SJCRH30 (cell line): ENCODE measurements at regions not wholly inside any gene's neighbourhood (a gene's known extent, or its start where the extent isn't known, plus 50 kb on each side); places are given as distances from the start of the nearest gene placed in this dataset.

Experiments
- DNase-seq, 2 experiments: peaks; one replicate each; pipeline ENCODE4 v3.0.0-alpha.2; 2015 to 2020
- H3K27ac ChIP-seq: fragments of 250-450 bp; sonication (Bioruptor Pico); 2 replicates; pipeline ENCODE4 v1.5.1; 2020; ENCODE audit warnings: mild to moderate bottlenecking, moderate library complexity
- H3K27me3 ChIP-seq: fragments of 250-450 bp; sonication (Bioruptor Pico); 2 replicates; pipeline ENCODE4 v1.5.1; 2020; ENCODE audit warnings: mild to moderate bottlenecking, moderate library complexity
- H3K36me3 ChIP-seq: fragments of 250-450 bp; sonication (Bioruptor Pico); 2 replicates; pipeline ENCODE4 v1.5.1; 2020; ENCODE audit warnings: mild to moderate bottlenecking, moderate library complexity
- H3K4me1 ChIP-seq: fragments of 250-450 bp; sonication (Bioruptor Pico); 2 replicates; pipeline ENCODE4 v1.5.1; 2020; ENCODE audit warnings: mild to moderate bottlenecking, moderate library complexity
- H3K4me3 ChIP-seq: fragments of 250-450 bp; sonication (Bioruptor Pico); 2 replicates; pipeline ENCODE4 v1.5.1; 2020; ENCODE audit warnings: mild to moderate bottlenecking, moderate library complexity
- H3K9me3 ChIP-seq: fragments of 250-450 bp; sonication (Bioruptor Pico); replicated peaks from 2 replicates; pipeline ENCODE4 v1.5.1; 2020; ENCODE audit warnings: mild to moderate bottlenecking, moderate library complexity

DNA sequence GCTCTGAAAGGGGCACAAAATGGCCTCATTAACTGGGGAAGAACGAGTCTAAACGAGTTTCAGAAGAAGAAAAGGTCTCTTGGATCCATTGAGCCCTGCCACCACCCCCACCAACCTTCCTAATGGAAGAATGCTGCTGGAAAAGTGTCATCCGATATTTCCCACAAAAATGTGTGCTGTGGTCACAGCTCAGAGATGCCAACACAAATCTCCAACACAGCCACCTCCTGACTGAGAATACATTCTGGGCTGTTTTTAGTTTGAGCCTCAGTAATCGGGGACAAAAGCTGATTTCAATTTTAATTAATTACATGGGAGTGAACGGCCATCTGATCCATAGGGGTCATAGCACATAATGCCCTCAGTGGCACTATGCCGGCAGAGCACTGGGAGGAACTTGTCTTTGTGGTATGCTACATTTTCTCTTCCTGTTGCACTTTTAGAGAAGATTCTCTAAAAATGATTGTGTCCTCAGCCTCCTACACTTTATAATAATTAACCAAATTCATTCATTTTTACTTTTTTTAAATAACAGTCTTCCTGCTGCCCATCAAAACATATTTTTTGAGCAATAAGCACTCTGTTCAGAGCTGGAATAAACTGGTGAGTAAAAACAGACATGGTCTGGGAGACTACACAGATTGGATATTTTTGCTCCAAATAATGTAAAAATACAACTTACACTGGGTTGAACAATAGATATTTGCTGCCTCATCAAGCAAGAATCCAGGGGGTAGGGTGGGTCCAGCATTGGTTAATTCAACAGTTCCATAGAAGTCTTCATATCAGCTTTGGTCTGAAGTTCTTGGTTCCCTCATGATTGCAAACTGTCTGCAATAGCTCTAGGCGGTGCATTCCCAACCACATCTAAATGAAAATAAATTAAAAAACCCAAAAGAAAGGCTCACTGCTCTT, 143.6 kb upstream of the TMEM170B start:
- Histone ChIP-seq H3K36me3 (no peaks in the 10 kb centered on the region), H3K4me3 (no peak overlapping the region), H3K27me3 (no peaks in the 10 kb centered on the region), H3K27ac (no peak overlapping the region), H3K4me1 (no peaks in the 10 kb centered on the region), H3K9me3 (no peaks in the 10 kb centered on the region)
- peak; percentile 15 to 38 for DNase-seq

DNA sequence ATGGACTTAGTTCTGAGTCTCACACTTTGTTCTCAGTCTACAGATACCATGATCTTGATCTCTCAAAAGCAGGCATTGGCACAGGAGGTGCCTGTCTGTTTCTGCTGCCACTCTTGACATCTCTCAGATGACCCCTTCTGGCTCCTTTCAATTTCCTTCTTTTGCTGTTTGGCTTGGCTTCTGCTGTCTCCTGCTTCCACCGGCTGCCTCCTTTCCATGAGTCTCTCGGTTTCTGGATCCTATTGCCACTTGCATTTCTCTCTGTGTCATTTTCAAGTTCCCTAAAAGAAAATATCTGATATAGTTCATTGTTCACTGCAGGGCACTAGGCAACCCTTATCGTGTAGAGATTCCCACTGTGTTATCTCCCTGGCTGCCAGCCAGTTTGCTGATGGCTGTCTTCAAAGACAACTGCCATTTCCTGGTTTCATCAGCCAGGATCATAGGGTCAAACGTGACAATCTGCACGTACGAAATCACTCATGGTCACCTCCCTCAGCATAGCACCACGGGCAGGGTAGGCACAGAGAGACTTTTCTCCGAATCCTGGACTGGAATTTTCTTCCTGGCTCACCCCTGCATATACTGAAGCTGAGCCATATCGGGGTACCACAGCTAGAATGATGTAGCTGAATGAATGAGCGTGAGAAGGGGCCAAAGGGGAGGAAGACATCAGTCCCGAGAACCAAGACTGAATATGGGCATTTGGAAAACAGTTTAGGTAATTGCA, 144.6 kb upstream of the TMEM170B start:
- no peaks in the 10 kb centered on the region for H3K36me3 ChIP-seq
- H3K27me3 ChIP-seq: no peaks in the 10 kb centered on the region
- DNase-seq: peak in 1 of 2 experiments; percentile 3
- no peaks in the 10 kb centered on the region for H3K4me1 ChIP-seq
- H3K4me3 ChIP-seq: no peak overlapping the region
- no peak overlapping the region for H3K27ac ChIP-seq
- H3K9me3 ChIP-seq: no peaks in the 10 kb centered on the region

DNA sequence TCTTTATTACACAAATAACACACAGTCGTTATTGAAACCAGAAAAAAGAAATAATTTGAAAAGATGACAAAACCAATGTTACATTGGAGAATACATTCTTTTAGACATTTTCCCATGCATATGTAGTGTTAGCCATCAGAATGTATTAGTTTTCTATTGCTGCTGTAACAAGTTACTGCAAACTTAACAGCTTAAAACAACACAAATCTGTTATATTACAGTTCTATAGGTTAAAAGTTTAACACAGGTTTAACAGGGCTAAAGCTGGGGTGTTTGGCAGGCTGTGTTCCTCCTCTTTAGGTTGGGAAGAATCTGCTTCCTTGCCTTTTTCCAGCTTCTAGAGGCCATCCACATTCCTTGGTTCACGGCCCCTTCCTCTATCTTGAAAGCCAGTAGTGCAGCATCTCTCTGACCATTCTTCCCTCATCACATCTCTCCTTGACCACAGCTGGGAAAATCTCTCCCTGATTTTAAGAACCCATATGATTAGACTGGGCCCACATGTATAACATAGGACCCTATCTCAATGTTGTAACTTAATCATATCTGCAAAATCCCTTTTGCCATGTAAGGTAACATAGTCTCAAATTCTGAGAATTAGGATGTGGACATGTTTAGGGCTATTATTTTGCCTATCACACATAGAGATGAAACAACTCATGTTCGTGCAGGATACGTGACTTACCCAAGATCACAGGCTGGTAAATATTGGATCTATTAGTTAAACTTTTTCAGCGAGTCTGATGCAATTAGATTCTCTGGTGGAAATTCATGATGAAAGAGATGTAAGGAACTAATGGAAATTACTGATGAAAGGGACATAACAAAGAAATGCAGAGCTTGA, 145.4 kb upstream of the TMEM170B start:
- Histone ChIP-seq H3K4me3 (no peak overlapping the region), H3K36me3 (no peaks in the 10 kb centered on the region), H3K4me1 (no peaks in the 10 kb centered on the region), H3K27me3 (no peaks in the 10 kb centered on the region), H3K9me3 (no peaks in the 10 kb centered on the region), H3K27ac (no peak overlapping the region)
- no peak for DNase-seq

DNA sequence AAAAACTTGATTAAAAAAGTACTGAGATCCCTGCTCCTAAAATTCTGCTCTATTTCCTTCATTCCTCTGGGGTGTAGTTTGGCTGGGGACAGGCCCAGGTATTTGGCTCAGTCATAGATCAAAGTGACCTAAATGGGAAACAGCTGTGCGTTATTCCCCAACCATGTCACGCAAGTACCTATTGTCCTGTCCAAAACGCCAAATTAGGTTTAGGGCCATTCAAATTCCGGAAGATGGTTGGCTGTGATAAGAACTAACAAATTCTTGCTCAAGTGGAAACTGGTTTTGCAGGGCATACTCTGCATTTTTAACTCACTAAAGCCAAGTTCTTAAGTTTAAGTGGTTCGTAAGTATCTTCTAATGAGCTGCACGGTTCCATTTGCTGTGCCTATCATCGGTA, 147.6 kb upstream of the TMEM170B start:
- Histone ChIP-seq H3K4me1 (no peaks in the 10 kb centered on the region), H3K27ac (no peak overlapping the region), H3K27me3 (no peaks in the 10 kb centered on the region), H3K36me3 (no peaks in the 10 kb centered on the region), H3K4me3 (no peak overlapping the region), H3K9me3 (no peaks in the 10 kb centered on the region)
- DNase-seq: no peak

DNA sequence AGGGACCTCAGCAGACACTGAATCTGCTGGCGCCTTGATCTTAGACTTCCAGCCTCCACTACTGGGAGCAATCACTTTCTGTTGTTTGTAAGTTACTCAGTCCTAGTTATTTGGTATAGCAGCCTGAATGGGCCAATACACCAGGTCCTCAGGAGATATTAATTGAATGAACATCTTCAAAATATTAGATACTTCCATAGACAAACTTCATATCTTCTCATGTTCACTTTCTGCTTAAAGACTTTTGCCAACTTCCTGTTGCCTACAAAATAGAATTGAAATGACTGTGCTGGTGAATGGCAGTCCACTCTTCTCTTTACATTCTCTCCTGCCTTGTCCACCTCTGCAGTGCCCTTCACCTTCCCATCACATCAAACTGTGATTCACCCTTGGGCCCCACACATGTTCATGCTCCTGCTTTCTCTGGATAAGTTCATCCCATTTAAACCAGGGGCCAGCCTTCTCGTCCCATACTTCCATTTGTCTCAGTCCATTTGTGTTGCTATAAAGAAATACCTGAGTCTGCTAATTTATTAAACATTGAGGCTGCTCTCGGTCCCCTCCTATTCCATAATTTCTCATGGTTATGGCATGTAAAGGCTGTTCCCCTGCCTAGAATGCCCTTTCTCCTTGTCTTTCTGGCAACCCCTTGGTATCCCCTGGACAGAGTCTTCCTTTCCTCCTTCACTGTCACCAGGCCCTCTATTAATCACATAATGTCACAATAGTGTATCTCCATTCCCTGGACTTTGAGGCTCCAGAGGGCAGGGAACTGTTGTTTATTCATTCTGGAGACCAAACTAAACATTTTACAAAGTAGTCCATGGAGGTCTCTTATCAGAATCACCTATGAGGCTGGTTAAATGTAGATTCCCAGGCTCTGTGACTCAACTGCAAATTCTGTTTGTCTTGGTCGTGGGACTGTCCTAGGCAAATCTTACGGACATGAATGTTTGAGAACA, 148.3 kb upstream of the TMEM170B start:
- H3K4me1 ChIP-seq: no peaks in the 10 kb centered on the region
- H3K4me3 ChIP-seq: no peak overlapping the region
- H3K9me3 ChIP-seq: no peaks in the 10 kb centered on the region
- no peaks in the 10 kb centered on the region for H3K27me3 ChIP-seq
- no peak for DNase-seq
- no peak overlapping the region for H3K27ac ChIP-seq
- no peaks in the 10 kb centered on the region for H3K36me3 ChIP-seq

DNA sequence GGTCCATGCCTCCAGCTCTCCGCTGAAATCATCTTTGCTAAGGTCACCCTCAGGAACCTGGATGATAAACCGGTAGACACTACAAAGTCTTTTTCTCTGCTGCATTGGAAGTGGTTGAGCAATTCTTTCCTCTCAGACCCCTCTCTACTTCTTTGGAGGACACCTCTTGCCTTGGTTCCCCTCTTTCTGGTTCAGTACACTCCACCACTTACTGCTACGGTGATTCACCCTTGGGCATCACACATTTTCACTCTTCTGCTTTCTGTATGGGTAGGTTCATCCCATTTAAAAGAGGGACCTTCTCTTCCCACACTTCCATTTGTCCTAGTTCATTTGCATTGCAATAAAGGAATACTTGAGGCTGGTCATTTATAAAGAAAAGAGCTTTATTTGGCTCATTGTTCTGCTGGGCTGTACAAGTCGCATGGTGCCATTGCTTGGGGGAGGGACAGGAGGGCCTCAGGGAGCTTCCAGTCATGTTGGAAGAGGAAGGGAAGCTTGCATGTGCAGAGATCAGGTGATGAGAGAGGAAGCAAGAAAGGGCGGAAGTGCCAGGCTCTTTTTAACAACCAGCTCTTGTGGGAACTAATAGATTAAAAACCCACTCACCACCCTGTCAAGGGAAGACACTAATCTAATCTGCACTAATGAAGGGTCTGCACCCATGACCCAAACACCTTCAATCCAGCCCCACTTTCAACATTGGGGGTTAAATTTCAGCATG, 149.7 kb upstream of the TMEM170B start:
- no peak for DNase-seq
- H3K27me3 ChIP-seq: no peaks in the 10 kb centered on the region
- no peaks in the 10 kb centered on the region for H3K9me3 ChIP-seq
- H3K36me3 ChIP-seq: no peaks in the 10 kb centered on the region
- no peak overlapping the region for H3K27ac ChIP-seq
- no peak overlapping the region for H3K4me3 ChIP-seq
- H3K4me1 ChIP-seq: no peaks in the 10 kb centered on the region

DNA sequence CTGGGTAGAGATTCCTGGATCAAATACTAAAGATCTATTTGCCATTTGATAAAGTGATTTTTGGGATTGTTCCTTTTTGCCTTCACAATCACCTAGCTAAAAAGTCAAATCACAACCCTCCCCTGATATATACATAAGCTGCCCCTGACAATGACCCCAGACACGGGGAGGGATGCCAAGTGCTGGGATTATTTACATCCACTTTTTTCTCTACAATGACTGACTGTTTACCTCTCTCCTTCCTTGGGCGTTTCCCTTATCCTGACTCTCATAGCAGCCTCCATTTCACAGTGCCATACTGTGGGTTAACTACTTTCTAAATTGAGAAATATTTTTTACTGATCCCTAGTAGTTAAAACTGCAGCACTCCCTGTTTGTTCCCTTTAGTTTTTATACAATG, 150.8 kb upstream of the TMEM170B start:
- DNase-seq: no peak
- no peaks in the 10 kb centered on the region for H3K27me3 ChIP-seq

DNA sequence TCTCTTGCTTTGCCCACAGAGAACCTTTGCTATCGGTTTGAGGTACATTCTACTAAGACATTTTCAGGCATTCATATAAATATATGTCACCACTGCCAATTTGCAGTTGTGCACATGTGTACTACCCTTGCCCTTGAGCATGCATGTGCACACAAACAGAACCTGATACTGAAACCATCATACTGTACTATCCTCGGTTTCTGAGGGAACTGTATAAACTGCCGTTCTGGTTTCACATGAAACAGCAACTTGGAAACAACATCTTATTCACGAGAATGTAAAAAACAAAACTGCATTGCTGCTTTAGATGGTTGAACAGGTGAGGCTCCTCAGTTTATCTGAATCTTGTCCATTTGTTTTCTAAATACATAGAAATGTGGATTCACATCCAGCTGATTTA, 151.2 kb upstream of the TMEM170B start:
- H3K36me3 ChIP-seq: no peaks in the 10 kb centered on the region
- H3K27me3 ChIP-seq: no peaks in the 10 kb centered on the region
- no peak for DNase-seq
- no peaks in the 10 kb centered on the region for H3K9me3 ChIP-seq
- H3K4me3 ChIP-seq: no peak overlapping the region
- no peaks in the 10 kb centered on the region for H3K4me1 ChIP-seq
- H3K27ac ChIP-seq: no peak overlapping the region

More for the DNA sequence above, 150.8 kb upstream of the TMEM170B start:
- no peak overlapping the region for H3K27ac ChIP-seq
- no peaks in the 10 kb centered on the region for H3K36me3 ChIP-seq
- H3K4me1 ChIP-seq: no peaks in the 10 kb centered on the region
- H3K9me3 ChIP-seq: no peaks in the 10 kb centered on the region
- no peak overlapping the region for H3K4me3 ChIP-seq

DNA sequence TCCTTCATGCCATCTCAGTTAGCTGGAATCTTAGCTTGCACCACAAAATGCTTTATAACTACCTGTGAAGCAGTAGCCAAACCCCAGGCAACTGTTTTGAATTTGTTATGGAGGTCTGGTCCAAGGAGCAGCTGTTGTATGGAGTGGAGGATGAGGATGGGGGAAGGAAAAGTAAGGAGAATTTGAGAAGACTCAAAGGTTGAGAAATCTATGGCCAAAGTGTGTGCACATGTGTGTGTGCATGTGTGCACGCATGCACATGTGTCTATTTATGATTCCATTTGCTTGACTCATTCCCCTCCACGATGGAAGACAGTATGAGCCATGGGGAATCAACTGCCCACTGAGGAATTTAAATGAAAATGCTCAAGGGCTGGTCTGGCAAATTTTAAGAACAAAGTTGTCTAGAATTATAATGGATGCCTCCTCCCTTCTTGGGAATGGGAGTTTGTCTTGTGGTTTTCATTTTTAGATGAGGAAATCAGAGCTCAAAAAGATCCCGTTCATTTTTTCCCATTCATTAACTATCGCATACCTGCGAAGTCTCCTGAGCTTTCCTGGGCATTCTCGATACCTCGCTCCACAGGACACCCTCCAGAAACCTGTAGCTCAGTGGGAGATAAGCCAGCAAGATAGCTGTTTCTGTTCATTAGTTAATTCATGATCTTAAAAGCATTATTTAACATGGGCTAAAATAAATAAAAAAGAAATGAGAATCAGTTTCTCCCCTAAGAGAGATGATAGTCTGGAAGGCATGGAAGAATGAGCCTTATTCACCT, 152.3 kb upstream of the NEDD9 start:
- Histone ChIP-seq H3K27ac (no peak overlapping the region), H3K27me3 (no peaks in the 10 kb centered on the region), H3K9me3 (no peaks in the 10 kb centered on the region), H3K4me1 (no peaks in the 10 kb centered on the region), H3K4me3 (no peak overlapping the region), H3K36me3 (no peaks in the 10 kb centered on the region)
- DNase-seq: no peak

DNA sequence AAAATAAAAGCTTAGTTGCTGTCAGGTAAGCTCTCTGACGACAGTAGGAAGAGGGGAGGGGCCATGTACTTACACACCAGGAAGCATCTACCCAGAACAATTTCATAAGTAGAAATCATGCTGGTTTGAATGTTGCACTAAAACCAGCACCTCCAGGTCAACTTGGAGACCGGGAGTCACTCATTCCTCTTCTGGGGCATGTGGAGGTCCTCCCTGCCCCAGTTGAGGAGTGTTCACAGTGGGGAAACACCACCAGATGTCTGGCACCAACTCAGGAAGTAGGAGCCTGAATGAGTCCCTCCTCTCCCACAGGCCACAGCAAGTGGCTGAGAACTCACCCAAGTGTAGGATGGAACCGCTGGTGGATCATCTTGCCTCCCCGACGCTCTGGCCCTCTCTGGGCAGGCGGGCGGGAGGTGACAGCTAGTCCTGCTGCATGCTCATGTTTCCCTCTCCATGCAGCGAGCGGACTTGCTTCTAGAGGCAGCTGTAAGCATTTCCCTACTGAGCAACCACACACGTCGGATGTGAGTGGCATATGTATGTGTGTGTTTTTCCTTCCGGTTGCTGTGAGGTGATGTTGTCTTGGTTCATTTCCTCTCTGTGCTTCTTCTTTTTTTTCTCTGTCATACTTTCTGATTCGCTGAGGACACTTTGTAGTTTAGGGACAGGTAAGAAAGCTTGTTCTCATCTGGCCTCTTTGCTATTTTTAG, 149.5 kb upstream of the NEDD9 start:
- Histone ChIP-seq H3K27ac (no peak overlapping the region), H3K27me3 (no peaks in the 10 kb centered on the region), H3K9me3 (no peaks in the 10 kb centered on the region), H3K36me3 (no peaks in the 10 kb centered on the region), H3K4me1 (no peaks in the 10 kb centered on the region), H3K4me3 (no peak overlapping the region)
- DNase-seq: no peak

DNA sequence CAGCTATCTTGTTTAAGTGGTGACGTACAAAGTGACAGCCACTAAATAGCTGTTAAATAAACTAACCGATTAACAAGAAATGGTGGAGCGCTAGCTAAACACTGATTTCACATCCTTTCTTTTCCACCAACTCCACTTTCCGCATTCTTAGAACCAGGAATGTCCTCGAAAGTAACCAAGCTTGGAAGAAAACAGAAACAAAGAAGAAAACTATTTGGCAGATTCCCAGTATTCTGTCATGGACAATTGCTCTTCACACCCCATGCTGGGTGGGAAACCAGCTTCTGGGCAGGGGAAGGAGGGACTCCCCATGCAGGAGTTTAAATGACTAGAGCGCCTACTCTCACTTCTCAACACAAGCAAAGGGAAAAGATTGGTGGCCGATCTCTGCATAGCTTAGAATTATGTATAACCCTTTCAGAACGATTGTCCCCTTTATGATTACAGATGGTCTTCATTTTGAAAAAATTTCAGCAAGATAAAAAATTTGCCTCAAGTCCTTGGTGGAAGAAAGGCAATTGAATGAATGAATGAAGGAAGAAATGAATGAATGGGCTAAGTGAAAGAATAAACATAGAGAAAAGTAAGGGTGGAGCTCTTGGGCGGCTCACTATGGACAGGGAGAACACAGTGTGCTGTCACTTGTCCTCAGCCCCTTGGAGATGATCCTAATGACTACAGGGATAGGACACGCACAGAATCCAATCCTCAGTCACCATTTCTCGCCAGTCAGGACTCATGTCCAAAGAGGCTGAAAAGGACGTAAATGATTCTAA, 148.7 kb upstream of the NEDD9 start:
- Histone ChIP-seq H3K36me3 (no peaks in the 10 kb centered on the region), H3K27ac (no peak overlapping the region), H3K4me3 (no peak overlapping the region), H3K9me3 (no peaks in the 10 kb centered on the region), H3K4me1 (no peaks in the 10 kb centered on the region), H3K27me3 (no peaks in the 10 kb centered on the region)
- DNase-seq: no peak

DNA sequence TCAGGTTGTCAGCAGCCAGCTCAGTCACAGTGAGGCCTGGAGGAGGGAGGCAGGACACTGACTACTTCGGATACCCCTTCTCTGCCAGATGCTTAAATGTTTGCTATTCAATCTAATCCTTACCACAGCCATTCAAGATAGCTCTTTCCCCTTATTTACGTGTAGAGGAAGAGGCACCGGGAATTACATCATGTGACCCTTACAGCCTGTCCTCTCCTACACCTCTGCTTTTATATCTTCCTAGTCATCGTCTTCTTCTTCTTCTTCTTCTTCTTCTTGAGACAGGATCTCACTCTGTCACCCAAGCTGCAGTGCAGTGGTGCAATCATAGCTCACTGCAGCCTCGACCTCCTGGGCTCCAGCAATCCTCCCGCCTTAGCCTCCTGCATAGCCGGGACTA, 148.1 kb upstream of the NEDD9 start:
- Histone ChIP-seq H3K9me3 (no peaks in the 10 kb centered on the region), H3K4me3 (no peak overlapping the region), H3K4me1 (no peaks in the 10 kb centered on the region), H3K36me3 (no peaks in the 10 kb centered on the region), H3K27ac (no peak overlapping the region), H3K27me3 (no peaks in the 10 kb centered on the region)
- no peak for DNase-seq
